ENCODE measurements at regions not wholly inside any gene's neighbourhood (a gene's known extent, or its start where the extent isn't known, plus 50 kb on each side); places are given as distances from the start of the nearest gene placed in this dataset.

DNA sequence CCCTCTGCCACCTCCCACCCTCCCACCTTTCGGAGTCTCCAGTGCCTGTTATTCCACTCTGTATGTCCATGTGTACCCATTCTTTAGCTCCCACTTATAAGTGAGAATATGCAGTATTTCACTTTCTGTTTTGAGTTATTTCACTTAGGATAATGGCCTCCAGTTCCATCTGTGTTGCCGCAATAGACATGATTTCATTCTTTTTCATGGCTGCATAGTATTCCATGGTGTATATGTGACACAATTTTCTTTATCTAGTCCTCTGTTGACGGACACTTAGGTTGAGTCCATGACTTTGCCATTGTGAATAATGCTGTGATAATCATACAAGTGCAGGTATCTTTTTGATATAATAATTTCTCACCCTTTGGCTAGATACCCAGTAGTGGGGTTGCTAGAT lies 91.0 kb upstream of the UBE3A start:
- BruUV-seq (replicated peaks) = no TSS peak
- CTCF ChIA-PET = no interaction called here
- H3K4me3 Mint-ChIP-seq (ENCODE audit: low read depth, unreplicated experiment) = no peak overlapping the region
- no peaks in the 10 kb centered on the region for H3K9me3 Mint-ChIP-seq (ENCODE audit: low read depth, unreplicated experiment)
- TF ChIP-seq, protein P1, sequence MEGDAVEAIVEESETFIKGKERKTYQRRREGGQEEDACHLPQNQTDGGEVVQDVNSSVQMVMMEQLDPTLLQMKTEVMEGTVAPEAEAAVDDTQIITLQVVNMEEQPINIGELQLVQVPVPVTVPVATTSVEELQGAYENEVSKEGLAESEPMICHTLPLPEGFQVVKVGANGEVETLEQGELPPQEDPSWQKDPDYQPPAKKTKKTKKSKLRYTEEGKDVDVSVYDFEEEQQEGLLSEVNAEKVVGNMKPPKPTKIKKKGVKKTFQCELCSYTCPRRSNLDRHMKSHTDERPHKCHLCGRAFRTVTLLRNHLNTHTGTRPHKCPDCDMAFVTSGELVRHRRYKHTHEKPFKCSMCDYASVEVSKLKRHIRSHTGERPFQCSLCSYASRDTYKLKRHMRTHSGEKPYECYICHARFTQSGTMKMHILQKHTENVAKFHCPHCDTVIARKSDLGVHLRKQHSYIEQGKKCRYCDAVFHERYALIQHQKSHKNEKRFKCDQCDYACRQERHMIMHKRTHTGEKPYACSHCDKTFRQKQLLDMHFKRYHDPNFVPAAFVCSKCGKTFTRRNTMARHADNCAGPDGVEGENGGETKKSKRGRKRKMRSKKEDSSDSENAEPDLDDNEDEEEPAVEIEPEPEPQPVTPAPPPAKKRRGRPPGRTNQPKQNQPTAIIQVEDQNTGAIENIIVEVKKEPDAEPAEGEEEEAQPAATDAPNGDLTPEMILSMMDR (IDR thresholded peaks at IDR 0.05; ENCODE audit: unreplicated experiment) = no peak
- intact Hi-C loops (cut with micrococcal nuclease; ENCODE audit: unreplicated experiment) = no loop called here
- H3K27ac Mint-ChIP-seq (ENCODE audit: unreplicated experiment) = no peak overlapping the region
- DNase-seq = no peak
- no peaks in the 10 kb centered on the region for H3K4me1 Mint-ChIP-seq (ENCODE audit: low read depth, unreplicated experiment)
- H3K27me3 Mint-ChIP-seq (ENCODE audit: unreplicated experiment) = no peaks in the 10 kb centered on the region
- no peaks in the 10 kb centered on the region for H3K36me3 Mint-ChIP-seq (ENCODE audit: insufficient read depth, unreplicated experiment)

DNA sequence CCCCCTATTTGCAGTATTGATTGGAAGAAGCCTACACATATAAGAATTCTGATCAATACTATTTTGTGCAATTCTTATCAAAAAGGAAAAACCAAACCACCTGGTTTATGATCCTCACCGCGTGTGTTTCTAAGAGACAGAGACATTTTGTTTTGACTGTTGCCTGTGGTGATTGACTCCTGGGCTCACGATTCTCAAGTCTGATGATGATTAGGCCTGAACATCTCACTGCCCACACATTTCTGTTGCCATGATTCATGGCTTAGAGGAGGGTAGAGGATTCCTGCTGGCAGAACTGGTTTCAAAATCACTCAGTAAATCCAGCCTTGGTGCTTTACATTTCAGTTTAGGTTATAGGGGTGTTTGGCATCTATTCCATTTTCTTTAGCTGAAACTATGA lies 88.3 kb upstream of the UBE3A start:
- Mint-ChIP-seq H3K4me3 (ENCODE audit: low read depth, unreplicated experiment) (no peak overlapping the region), H3K4me1 (ENCODE audit: low read depth, unreplicated experiment) (no peaks in the 10 kb centered on the region), H3K27me3 (ENCODE audit: unreplicated experiment) (no peaks in the 10 kb centered on the region), H3K9me3 (ENCODE audit: low read depth, unreplicated experiment) (no peaks in the 10 kb centered on the region), H3K36me3 (ENCODE audit: insufficient read depth, unreplicated experiment) (no peaks in the 10 kb centered on the region), H3K27ac (ENCODE audit: unreplicated experiment) (no peak overlapping the region)
- intact Hi-C loops (cut with micrococcal nuclease; ENCODE audit: unreplicated experiment) = no loop called here
- DNase-seq = no peak
- TF ChIP-seq, protein P1 (IDR thresholded peaks at IDR 0.05; ENCODE audit: unreplicated experiment) = no peak
- no TSS peak for BruUV-seq (replicated peaks)
- CTCF ChIA-PET = no interaction called here

DNA sequence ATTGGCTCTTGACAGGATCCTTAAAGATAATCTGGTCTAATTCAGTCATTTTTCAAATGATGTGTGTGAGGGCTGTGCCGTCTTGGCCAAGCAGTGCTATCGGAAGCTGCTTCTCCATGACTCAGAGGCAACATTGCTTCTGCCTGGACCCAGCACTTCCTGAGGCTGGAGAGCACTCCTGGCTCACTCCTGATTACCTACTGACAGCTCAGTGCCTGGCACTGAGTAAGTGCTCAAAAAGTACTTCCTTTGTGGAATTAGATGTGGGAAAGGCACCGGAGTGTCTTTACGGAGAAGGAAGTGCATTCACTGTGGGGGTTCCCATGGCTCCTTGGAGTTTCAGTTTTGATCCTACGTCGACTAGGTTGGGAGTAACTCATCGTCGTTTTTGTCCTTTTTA lies 86.9 kb upstream of the UBE3A start:
- intact Hi-C loops (cut with micrococcal nuclease; ENCODE audit: unreplicated experiment) = no loop called here
- Mint-ChIP-seq H3K27ac (ENCODE audit: unreplicated experiment) (no peak overlapping the region), H3K4me3 (ENCODE audit: low read depth, unreplicated experiment) (no peak overlapping the region), H3K4me1 (ENCODE audit: low read depth, unreplicated experiment) (no peaks in the 10 kb centered on the region), H3K9me3 (ENCODE audit: low read depth, unreplicated experiment) (no peaks in the 10 kb centered on the region), H3K36me3 (ENCODE audit: insufficient read depth, unreplicated experiment) (no peaks in the 10 kb centered on the region), H3K27me3 (ENCODE audit: unreplicated experiment) (no peaks in the 10 kb centered on the region)
- CTCF ChIA-PET = no interaction called here
- no peak for DNase-seq
- TF ChIP-seq, protein P1 (IDR thresholded peaks at IDR 0.05; ENCODE audit: unreplicated experiment) = no peak
- BruUV-seq (replicated peaks) = no TSS peak

DNA sequence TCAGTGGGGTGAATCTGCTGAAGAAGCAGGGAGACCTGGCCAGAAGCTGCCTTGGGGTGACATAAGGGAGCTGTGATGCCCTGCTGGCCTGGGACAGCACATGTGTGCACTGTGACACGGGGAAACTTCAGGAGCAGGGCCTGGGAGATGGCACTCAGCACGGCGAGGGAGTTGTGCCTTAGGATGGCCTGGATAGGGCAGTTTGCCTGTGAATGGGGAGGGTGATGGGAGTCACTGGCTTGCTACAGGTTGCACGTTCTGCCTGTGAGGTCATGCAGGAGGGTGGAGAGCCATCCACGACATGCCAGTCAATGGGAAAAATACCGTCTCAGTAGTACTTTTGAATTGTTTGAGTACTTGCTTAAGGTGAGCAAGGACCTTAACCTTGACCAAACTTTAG lies 76.8 kb upstream of the UBE3A start:
- no peaks in the 10 kb centered on the region for H3K27me3 Mint-ChIP-seq (ENCODE audit: unreplicated experiment)
- TF ChIP-seq, protein P1 (IDR thresholded peaks at IDR 0.05; ENCODE audit: unreplicated experiment) = no peak
- no peak overlapping the region for H3K27ac Mint-ChIP-seq (ENCODE audit: unreplicated experiment)
- no peaks in the 10 kb centered on the region for H3K36me3 Mint-ChIP-seq (ENCODE audit: insufficient read depth, unreplicated experiment)
- H3K9me3 Mint-ChIP-seq (ENCODE audit: low read depth, unreplicated experiment) = peaks cover 5% of the 10 kb centered on the region
- no peak overlapping the region for H3K4me3 Mint-ChIP-seq (ENCODE audit: low read depth, unreplicated experiment)
- BruUV-seq (replicated peaks) = no TSS peak
- intact Hi-C loops (cut with micrococcal nuclease; ENCODE audit: unreplicated experiment) = no loop called here
- no peak for DNase-seq
- H3K4me1 Mint-ChIP-seq (ENCODE audit: low read depth, unreplicated experiment) = no peaks in the 10 kb centered on the region
- CTCF ChIA-PET = no interaction called here

DNA sequence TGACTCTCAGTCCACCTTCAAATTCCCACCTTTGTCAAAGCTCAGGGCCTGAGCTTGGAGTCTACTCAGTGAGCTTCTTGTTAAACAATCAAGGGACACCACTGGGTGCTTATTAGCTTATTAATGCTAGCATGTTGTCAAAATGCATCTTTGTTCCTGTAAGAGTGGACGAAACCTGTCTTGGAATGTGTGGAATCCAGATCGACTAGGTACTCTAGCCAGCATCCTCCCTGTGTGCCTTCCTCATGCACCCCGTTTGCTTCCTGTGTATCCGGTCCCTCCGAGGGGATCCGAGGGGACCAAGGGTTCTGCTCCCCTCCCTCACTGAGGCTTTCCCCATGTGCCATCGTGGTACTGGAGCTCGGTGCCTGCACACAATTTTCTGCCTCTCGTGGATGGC lies 75.7 kb upstream of the UBE3A start:
- no peak for DNase-seq
- CTCF ChIA-PET = no interaction called here
- TF ChIP-seq, protein P1 (IDR thresholded peaks at IDR 0.05; ENCODE audit: unreplicated experiment) = no peak
- Mint-ChIP-seq H3K4me1 (ENCODE audit: low read depth, unreplicated experiment) (no peaks in the 10 kb centered on the region), H3K9me3 (ENCODE audit: low read depth, unreplicated experiment) (peaks cover 5% of the 10 kb centered on the region), H3K27ac (ENCODE audit: unreplicated experiment) (no peak overlapping the region), H3K4me3 (ENCODE audit: low read depth, unreplicated experiment) (no peak overlapping the region), H3K27me3 (ENCODE audit: unreplicated experiment) (no peaks in the 10 kb centered on the region), H3K36me3 (ENCODE audit: insufficient read depth, unreplicated experiment) (no peaks in the 10 kb centered on the region)
- no TSS peak for BruUV-seq (replicated peaks)
- intact Hi-C loops (cut with micrococcal nuclease; ENCODE audit: unreplicated experiment) = no loop called here

Measured in Calu3 (cell line).